ENCODE measurements at regions not wholly inside any gene's neighbourhood (a gene's known extent, or its start where the extent isn't known, plus 50 kb on each side); places are given as distances from the start of the nearest gene placed in this dataset.
"Not testable (repeated sequence)": the region's sequence is repeated elsewhere in the genome, so short reads cannot be mapped to it uniquely, and the experiment has no call there.

GRCh38 chr20:56914532-56914931, 285.4 kb downstream of the TFAP2C start:
- no peak for DNase-seq (ENCODE audit: insufficient read length, low spot score)
- FAIRE-seq: no peak

- no peak for FAIRE-seq
- DNase-seq (ENCODE audit: insufficient read length, low spot score): no peak
Measured at GRCh38 chr20:56916345-56916622, 287.2 kb downstream of the TFAP2C start.

GRCh38 chr20:56920041-56920440, 290.9 kb downstream of the TFAP2C start:
- not testable (repeated sequence) for DNase-seq (ENCODE audit: insufficient read length, low spot score); FAIRE-seq

GRCh38 chr20:56922497-56922896, 293.4 kb downstream of the TFAP2C start:
- FAIRE-seq (no peak), DNase-seq (ENCODE audit: insufficient read length, low spot score) (no peak)

GRCh38 chr20:56924292-56925081, 295.4 kb downstream of the TFAP2C start:
- no peak for DNase-seq (ENCODE audit: insufficient read length, low spot score)
- FAIRE-seq: no peak

GRCh38 chr20:56925082-56925830, 296.1 kb downstream of the TFAP2C start:
- DNase-seq (ENCODE audit: insufficient read length, low spot score) (no peak), FAIRE-seq (no peak)

- DNase-seq (ENCODE audit: insufficient read length, low spot score): no peak
- no peak for FAIRE-seq
Measured at GRCh38 chr20:56925831-56926170, 296.7 kb downstream of the TFAP2C start.

GRCh38 chr20:56926501-56926900, 297.4 kb downstream of the TFAP2C start:
- FAIRE-seq: no peak
- DNase-seq (ENCODE audit: insufficient read length, low spot score): no peak

GRCh38 chr20:56927127-56927526, 298.0 kb downstream of the TFAP2C start:
- no peak for DNase-seq (ENCODE audit: insufficient read length, low spot score)
- FAIRE-seq: no peak

- FAIRE-seq: no peak
Measured at GRCh38 chr20:56928007-56928406, 298.9 kb downstream of the TFAP2C start.

GRCh38 chr20:56929606-56930005, 300.5 kb downstream of the TFAP2C start:
- FAIRE-seq (no peak), DNase-seq (ENCODE audit: insufficient read length, low spot score) (no peak)

More at GRCh38 chr20:56928007-56928406, 298.9 kb downstream of the TFAP2C start:
- no peak for DNase-seq (ENCODE audit: insufficient read length, low spot score)

GRCh38 chr20:56930876-56931275, 301.8 kb downstream of the TFAP2C start:
- DNase-seq (ENCODE audit: insufficient read length, low spot score) (no peak), FAIRE-seq (no peak)

- no peak for DNase-seq (ENCODE audit: insufficient read length, low spot score)
- no peak for FAIRE-seq
Measured at GRCh38 chr20:56932575-56933330, 303.6 kb downstream of the TFAP2C start.

- DNase-seq (ENCODE audit: insufficient read length, low spot score) (no peak), FAIRE-seq (no peak)
Measured at GRCh38 chr20:56933331-56933698, 304.2 kb downstream of the TFAP2C start.

- FAIRE-seq (no peak), DNase-seq (ENCODE audit: insufficient read length, low spot score) (no peak)
Measured at GRCh38 chr20:56934888-56935287, 305.8 kb downstream of the TFAP2C start.

GRCh38 chr20:56940466-56940865, 311.4 kb downstream of the TFAP2C start:
- DNase-seq (ENCODE audit: insufficient read length, low spot score) (no peak), FAIRE-seq (no peak)

- DNase-seq (ENCODE audit: insufficient read length, low spot score): no peak
- FAIRE-seq: no peak
Measured at GRCh38 chr20:56941101-56941686, 312.1 kb downstream of the TFAP2C start.

- FAIRE-seq (no peak), DNase-seq (ENCODE audit: insufficient read length, low spot score) (no peak)
Measured at GRCh38 chr20:56943946-56944945, 315.1 kb downstream of the TFAP2C start.

GRCh38 chr20:56945057-56945456, 316.0 kb downstream of the TFAP2C start:
- FAIRE-seq (no peak), DNase-seq (ENCODE audit: insufficient read length, low spot score) (no peak)

- FAIRE-seq (no peak), DNase-seq (ENCODE audit: insufficient read length, low spot score) (no peak)
Measured at GRCh38 chr20:56945901-56946300, 316.8 kb downstream of the TFAP2C start.
